ENCODE measurements at regions not wholly inside any gene's neighbourhood (a gene's known extent, or its start where the extent isn't known, plus 50 kb on each side); places are given as distances from the start of the nearest gene placed in this dataset.

- TF ChIP-seq, protein P1, sequence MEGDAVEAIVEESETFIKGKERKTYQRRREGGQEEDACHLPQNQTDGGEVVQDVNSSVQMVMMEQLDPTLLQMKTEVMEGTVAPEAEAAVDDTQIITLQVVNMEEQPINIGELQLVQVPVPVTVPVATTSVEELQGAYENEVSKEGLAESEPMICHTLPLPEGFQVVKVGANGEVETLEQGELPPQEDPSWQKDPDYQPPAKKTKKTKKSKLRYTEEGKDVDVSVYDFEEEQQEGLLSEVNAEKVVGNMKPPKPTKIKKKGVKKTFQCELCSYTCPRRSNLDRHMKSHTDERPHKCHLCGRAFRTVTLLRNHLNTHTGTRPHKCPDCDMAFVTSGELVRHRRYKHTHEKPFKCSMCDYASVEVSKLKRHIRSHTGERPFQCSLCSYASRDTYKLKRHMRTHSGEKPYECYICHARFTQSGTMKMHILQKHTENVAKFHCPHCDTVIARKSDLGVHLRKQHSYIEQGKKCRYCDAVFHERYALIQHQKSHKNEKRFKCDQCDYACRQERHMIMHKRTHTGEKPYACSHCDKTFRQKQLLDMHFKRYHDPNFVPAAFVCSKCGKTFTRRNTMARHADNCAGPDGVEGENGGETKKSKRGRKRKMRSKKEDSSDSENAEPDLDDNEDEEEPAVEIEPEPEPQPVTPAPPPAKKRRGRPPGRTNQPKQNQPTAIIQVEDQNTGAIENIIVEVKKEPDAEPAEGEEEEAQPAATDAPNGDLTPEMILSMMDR (conservative IDR thresholded peaks at IDR 0.05): no peak
- TF ChIP-seq ZFX (IDR thresholded peaks at IDR 0.05): no peak
Observed at GRCh38 chr5:57993866-57994265, 466.0 kb downstream of the PLK2 start.
